Ovary (tissue), 3 donors: ENCODE measurements at regions not wholly inside any gene's neighbourhood (a gene's known extent, or its start where the extent isn't known, plus 50 kb on each side); places are given as distances from the start of the nearest gene placed in this dataset.

Experiments used
- EP300 ChIP-seq: sonication (generic); formaldehyde crosslinking; IDR thresholded peaks from one replicate; pipeline ENCODE4 v1.6.1; 2017; ENCODE audit warnings: antibody characterized with exemption
- POLR2A ChIP-seq: fragments of 450-650 bp; IDR thresholded peaks from one replicate; pipeline ENCODE4 v1.6.1; 2017; ENCODE audit warnings: antibody characterized with exemption, mild to moderate bottlenecking, moderate library complexity
- TF ChIP-seq, protein P1 (sequence below), 3 donors: fragments of 450-650 bp in 2 of 3; fragments of 200-600 bp in 1 of 3; IDR thresholded peaks; one replicate each; pipeline versions ENCODE4 v1.5.1 to v1.8.0; 2016 to 2022; ENCODE audit warnings: antibody characterized with exemption in 3 of 3, mild to moderate bottlenecking in 1 of 3
- donor health status: DM: no; HTN: no; CAD: no.

GRCh38 chr1:38693031-38693430 lies 166.5 kb downstream of the RRAGC start:
- TF ChIP-seq, protein P1, sequence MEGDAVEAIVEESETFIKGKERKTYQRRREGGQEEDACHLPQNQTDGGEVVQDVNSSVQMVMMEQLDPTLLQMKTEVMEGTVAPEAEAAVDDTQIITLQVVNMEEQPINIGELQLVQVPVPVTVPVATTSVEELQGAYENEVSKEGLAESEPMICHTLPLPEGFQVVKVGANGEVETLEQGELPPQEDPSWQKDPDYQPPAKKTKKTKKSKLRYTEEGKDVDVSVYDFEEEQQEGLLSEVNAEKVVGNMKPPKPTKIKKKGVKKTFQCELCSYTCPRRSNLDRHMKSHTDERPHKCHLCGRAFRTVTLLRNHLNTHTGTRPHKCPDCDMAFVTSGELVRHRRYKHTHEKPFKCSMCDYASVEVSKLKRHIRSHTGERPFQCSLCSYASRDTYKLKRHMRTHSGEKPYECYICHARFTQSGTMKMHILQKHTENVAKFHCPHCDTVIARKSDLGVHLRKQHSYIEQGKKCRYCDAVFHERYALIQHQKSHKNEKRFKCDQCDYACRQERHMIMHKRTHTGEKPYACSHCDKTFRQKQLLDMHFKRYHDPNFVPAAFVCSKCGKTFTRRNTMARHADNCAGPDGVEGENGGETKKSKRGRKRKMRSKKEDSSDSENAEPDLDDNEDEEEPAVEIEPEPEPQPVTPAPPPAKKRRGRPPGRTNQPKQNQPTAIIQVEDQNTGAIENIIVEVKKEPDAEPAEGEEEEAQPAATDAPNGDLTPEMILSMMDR (IDR thresholded peaks at IDR 0.05), result no peak
- TF ChIP-seq POLR2A, result no peak
- no peak for TF ChIP-seq EP300
